Upper lobe of left lung (tissue), 6 donors: ENCODE measurements at regions not wholly inside any gene's neighbourhood (a gene's known extent, or its start where the extent isn't known, plus 50 kb on each side); places are given as distances from the start of the nearest gene placed in this dataset.

Experiments
- ATAC-seq, 2 donors: fragments of 200-7000 bp; cut with Tn5 transposase; one replicate each; pipeline ENCODE4 v1.9.1; 2022; ENCODE audit warnings: mild to moderate bottlenecking in 2 of 2, moderate library complexity in 2 of 2; ENCODE audit not compliant: low FRiP score in 2 of 2
- DNase-seq, 2 donors: peaks; one replicate each; pipeline ENCODE4 v3.0.0-alpha.2; 2019 to 2020
- H3K27ac ChIP-seq, 4 donors: fragments of 200-600 bp; sonication (generic); one replicate each; pipeline ENCODE4 v1.5.1; 2016 to 2019
- H3K27me3 ChIP-seq, 4 donors: fragments of 200-600 bp; sonication (generic); one replicate each; pipeline ENCODE4 v1.5.1; 2017 to 2019
- H3K36me3 ChIP-seq, 4 donors: fragments of 200-600 bp; sonication (generic); one replicate each; pipeline ENCODE4 v1.5.1; 2016 to 2019
- H3K4me1 ChIP-seq, 4 donors: fragments of 200-600 bp; sonication (generic); one replicate each; pipeline ENCODE4 v1.5.1; 2018 to 2019
- H3K4me3 ChIP-seq, 4 donors: fragments of 200-600 bp; sonication (generic); one replicate each; pipeline ENCODE4 v1.5.1; 2017 to 2019; ENCODE audit warnings: mild to moderate bottlenecking in 2 of 4, moderate library complexity in 1 of 4
- H3K9me3 ChIP-seq, 4 donors: fragments of 200-600 bp; sonication (generic); one replicate each; pipeline ENCODE4 v1.5.1; 2018 to 2019
- CTCF ChIP-seq, 6 experiments: fragments of 450-650 bp in 4 of 6; fragments of 200-600 bp in 2 of 6; sonication (generic) in 2 of 6; IDR thresholded peaks; one replicate each; pipeline ENCODE4 v1.5.1; 2016 to 2019; ENCODE audit warnings: antibody characterized with exemption in 6 of 6
- EP300 ChIP-seq, 4 donors: sonication (generic); formaldehyde crosslinking; IDR thresholded peaks; one replicate each; pipeline ENCODE4 v1.5.1; 2017; ENCODE audit warnings: antibody characterized with exemption in 4 of 4, control low read depth in 2 of 4
- POLR2A ChIP-seq, 4 donors: fragments of 450-650 bp; IDR thresholded peaks; one replicate each; pipeline ENCODE4 v1.5.1; 2016 to 2017; ENCODE audit warnings: antibody characterized with exemption in 4 of 4, mild to moderate bottlenecking in 2 of 4
- POLR2AphosphoS5 ChIP-seq, 2 donors: sonication (generic); formaldehyde crosslinking; IDR thresholded peaks; one replicate each; pipeline ENCODE4 v1.5.1; 2017; ENCODE audit warnings: antibody characterized with exemption in 2 of 2
- WGBS, 2 donors: methylation state at CpG; one replicate each; pipeline ENCODE4 v1.1.5; 2017 to 2018; 5-methylcytosine and 5-hydroxymethylcytosine counted together
- donor health status: DM: no; HTN: no; CAD: no; lungs with moderate emphysema.
- donor health status: DM: no; HTN: yes; CAD: no; lungs with severe emphysema.

GRCh38 chr18:11501352-11501751, 108.0 kb upstream of the SLC35G4 start:
- H3K4me1 ChIP-seq, result no peaks in the 10 kb centered on the region
- ATAC-seq, result no peak
- H3K27ac ChIP-seq, result no peak overlapping the region
- no peaks in the 10 kb centered on the region for H3K9me3 ChIP-seq
- DNase-seq, result no peak
- no peak overlapping the region for H3K4me3 ChIP-seq
- no peaks in the 10 kb centered on the region for H3K36me3 ChIP-seq
- TF ChIP-seq POLR2A (IDR thresholded peaks at IDR 0.05) (no peak), CTCF (IDR thresholded peaks at IDR 0.05) (no peak), POLR2AphosphoS5 (IDR thresholded peaks at IDR 0.05) (no peak), EP300 (IDR thresholded peaks at IDR 0.05) (no peak)
- WGBS, 2 donors, result 75 to 81% methylated on average over 4 of the region's 4 CpGs
- no peaks in the 10 kb centered on the region for H3K27me3 ChIP-seq

GRCh38 chr18:11500153-11501122, 109.0 kb upstream of the SLC35G4 start:
- WGBS, 2 donors, result 61 to 66% methylated on average over 8 of the region's 8 CpGs
- Histone ChIP-seq H3K9me3 (no peaks in the 10 kb centered on the region), H3K36me3 (no peaks in the 10 kb centered on the region), H3K27me3 (no peaks in the 10 kb centered on the region), H3K4me1 (no peaks in the 10 kb centered on the region), H3K27ac (no peak overlapping the region), H3K4me3 (no peak overlapping the region)
- ATAC-seq, result peak in 1 of 2 donors; percentile 83
- no peak for TF ChIP-seq POLR2AphosphoS5 (IDR thresholded peaks at IDR 0.05)
- no peak for TF ChIP-seq CTCF (IDR thresholded peaks at IDR 0.05)
- no peak for TF ChIP-seq POLR2A (IDR thresholded peaks at IDR 0.05)
- no peak for TF ChIP-seq EP300 (IDR thresholded peaks at IDR 0.05)
- DNase-seq, result no peak

GRCh38 chr18:11498821-11499220, 110.6 kb upstream of the SLC35G4 start:
- Histone ChIP-seq H3K36me3 (no peaks in the 10 kb centered on the region), H3K9me3 (no peaks in the 10 kb centered on the region), H3K27me3 (no peaks in the 10 kb centered on the region), H3K27ac (no peak overlapping the region), H3K4me3 (no peak overlapping the region), H3K4me1 (no peaks in the 10 kb centered on the region)
- TF ChIP-seq CTCF (IDR thresholded peaks at IDR 0.05) (no peak), POLR2AphosphoS5 (IDR thresholded peaks at IDR 0.05) (no peak), POLR2A (IDR thresholded peaks at IDR 0.05) (no peak), EP300 (IDR thresholded peaks at IDR 0.05) (no peak)
- WGBS, 2 donors, result 64 to 68% methylated on average over 1 of the region's 1 CpG
- DNase-seq (no peak), ATAC-seq (no peak)

GRCh38 chr18:11497585-11497984, 111.8 kb upstream of the SLC35G4 start:
- 68 to 79% methylated on average over 2 of the region's 2 CpGs for WGBS, 2 donors
- no peaks in the 10 kb centered on the region for H3K27me3 ChIP-seq
- no peak overlapping the region for H3K27ac ChIP-seq
- no peak overlapping the region for H3K4me3 ChIP-seq
- DNase-seq (no peak), ATAC-seq (peak in 1 of 2 donors; percentile 60)
- no peaks in the 10 kb centered on the region for H3K36me3 ChIP-seq
- no peaks in the 10 kb centered on the region for H3K4me1 ChIP-seq
- no peak for TF ChIP-seq EP300 (IDR thresholded peaks at IDR 0.05)
- TF ChIP-seq POLR2AphosphoS5 (IDR thresholded peaks at IDR 0.05), result no peak
- TF ChIP-seq POLR2A (IDR thresholded peaks at IDR 0.05), result no peak
- no peak for TF ChIP-seq CTCF (IDR thresholded peaks at IDR 0.05)
- H3K9me3 ChIP-seq, result no peaks in the 10 kb centered on the region
